Nephron progenitor cell (in vitro differentiated cells): ENCODE measurements at regions not wholly inside any gene's neighbourhood (a gene's known extent, or its start where the extent isn't known, plus 50 kb on each side); places are given as distances from the start of the nearest gene placed in this dataset.

Source experiments
- DNase-seq: peaks from one replicate; pipeline ENCODE4 v3.0.0; 2021
- H3K27ac Mint-ChIP-seq: 2 replicates; pipeline ENCODE4 v1.8.0; 2021; ENCODE audit warnings: mild to moderate bottlenecking, moderate library complexity, mixed read lengths
- H3K27me3 Mint-ChIP-seq: 2 replicates; pipeline ENCODE4 v1.8.0; 2021; ENCODE audit warnings: mild to moderate bottlenecking, low read depth, mixed read lengths; ENCODE audit not compliant: poor library complexity
- H3K36me3 Mint-ChIP-seq: 2 replicates; pipeline ENCODE4 v1.8.0; 2021; ENCODE audit warnings: low read depth, mixed read lengths
- H3K4me1 Mint-ChIP-seq: 2 replicates; pipeline ENCODE4 v1.8.0; 2021; ENCODE audit warnings: mixed read lengths
- H3K4me3 Mint-ChIP-seq: 2 replicates; pipeline ENCODE4 v1.8.0; 2021; ENCODE audit warnings: mild to moderate bottlenecking, moderate library complexity, mixed read lengths
- H3K9me3 Mint-ChIP-seq: 2 replicates; pipeline ENCODE4 v1.8.0; 2021; ENCODE audit warnings: mild to moderate bottlenecking, moderate library complexity, mixed read lengths
- CTCF ChIP-seq: fragments of 200-600 bp; sonication (generic); IDR thresholded peaks from 2 replicates; pipeline ENCODE4 v1.5.0; 2021; ENCODE audit warnings: antibody characterized with exemption

GRCh38 chr18:73887801-73888200 is 259.8 kb downstream of the FBXO15 start:
- no peaks in the 10 kb centered on the region for H3K9me3 Mint-ChIP-seq
- no peak overlapping the region for H3K27ac Mint-ChIP-seq
- no peak overlapping the region for H3K4me3 Mint-ChIP-seq
- peaks cover 10% of the 10 kb centered on the region for H3K27me3 Mint-ChIP-seq
- H3K36me3 Mint-ChIP-seq, result no peaks in the 10 kb centered on the region
- no peak for TF ChIP-seq CTCF
- DNase-seq, result no peak
- H3K4me1 Mint-ChIP-seq, result peaks cover 17% of the 10 kb centered on the region

GRCh38 chr18:73884868-73885267 is 262.8 kb downstream of the FBXO15 start:
- peaks cover 6% of the 10 kb centered on the region for H3K27me3 Mint-ChIP-seq
- peaks cover 8% of the 10 kb centered on the region for H3K9me3 Mint-ChIP-seq
- no peak overlapping the region for H3K27ac Mint-ChIP-seq
- no peaks in the 10 kb centered on the region for H3K4me1 Mint-ChIP-seq
- H3K4me3 Mint-ChIP-seq, result no peak overlapping the region
- no peak for TF ChIP-seq CTCF
- no peaks in the 10 kb centered on the region for H3K36me3 Mint-ChIP-seq
- DNase-seq, result no peak

- H3K4me3 Mint-ChIP-seq, result no peak overlapping the region
- TF ChIP-seq CTCF, result no peak
- H3K36me3 Mint-ChIP-seq, result no peaks in the 10 kb centered on the region
- H3K27ac Mint-ChIP-seq, result no peak overlapping the region
- no peak for DNase-seq
- peaks cover 8% of the 10 kb centered on the region for H3K9me3 Mint-ChIP-seq
- no peaks in the 10 kb centered on the region for H3K4me1 Mint-ChIP-seq
- peaks cover 6% of the 10 kb centered on the region for H3K27me3 Mint-ChIP-seq
Observed at GRCh38 chr18:73881396-73881917, 266.2 kb downstream of the FBXO15 start.

- no peak overlapping the region for H3K4me3 Mint-ChIP-seq
- H3K9me3 Mint-ChIP-seq, result peaks cover 8% of the 10 kb centered on the region
- DNase-seq, result no peak
- no peak for TF ChIP-seq CTCF
- peaks cover under 1% of the 10 kb centered on the region for H3K4me1 Mint-ChIP-seq
- no peaks in the 10 kb centered on the region for H3K27me3 Mint-ChIP-seq
- no peak overlapping the region for H3K27ac Mint-ChIP-seq
- no peaks in the 10 kb centered on the region for H3K36me3 Mint-ChIP-seq
Observed at GRCh38 chr18:73880387-73880786, 267.2 kb downstream of the FBXO15 start.

GRCh38 chr18:73879766-73880165 is 267.9 kb downstream of the FBXO15 start:
- Mint-ChIP-seq H3K4me1 (peaks cover 7% of the 10 kb centered on the region), H3K9me3 (peaks cover 8% of the 10 kb centered on the region), H3K4me3 (no peak overlapping the region), H3K27ac (no peak overlapping the region), H3K27me3 (no peaks in the 10 kb centered on the region), H3K36me3 (no peaks in the 10 kb centered on the region)
- TF ChIP-seq CTCF, result no peak
- no peak for DNase-seq

GRCh38 chr18:73879328-73879727 is 268.3 kb downstream of the FBXO15 start:
- DNase-seq, result no peak
- no peak overlapping the region for H3K27ac Mint-ChIP-seq
- H3K9me3 Mint-ChIP-seq, result peaks cover 8% of the 10 kb centered on the region
- no peak overlapping the region for H3K4me3 Mint-ChIP-seq
- H3K27me3 Mint-ChIP-seq, result no peaks in the 10 kb centered on the region
- H3K4me1 Mint-ChIP-seq, result peaks cover 8% of the 10 kb centered on the region
- no peaks in the 10 kb centered on the region for H3K36me3 Mint-ChIP-seq
- TF ChIP-seq CTCF, result no peak
